C4-2B (cell line): ENCODE measurements at regions not wholly inside any gene's neighbourhood (a gene's known extent, or its start where the extent isn't known, plus 50 kb on each side); places are given as distances from the start of the nearest gene placed in this dataset.

Experiments
- CTCF ChIP-seq: fragments of 450-650 bp; conservative IDR thresholded peaks from 2 replicates; pipeline ENCODE4 v1.5.1; 2017; ENCODE audit warnings: mild to moderate bottlenecking
- ZFX ChIP-seq: fragments of 450-650 bp; IDR thresholded peaks from 2 replicates; pipeline ENCODE4 v1.6.1; 2017

GRCh38 chr1:22261580-22261979 lies 118.7 kb upstream of the WNT4 start:
- TF ChIP-seq CTCF (no peak), ZFX (no peak)
